RWPE2 (cell line): ENCODE measurements at regions not wholly inside any gene's neighbourhood (a gene's known extent, or its start where the extent isn't known, plus 50 kb on each side); places are given as distances from the start of the nearest gene placed in this dataset.

Experiments
- ATAC-seq: fragments of 200-7000 bp; cut with Tn5 transposase; 3 replicates; pipeline ENCODE4 v1.9.1; 2021; ENCODE audit warnings: low read depth
- DNase-seq: peaks from one replicate; pipeline ENCODE4 v3.0.0-alpha.2; 2020; ENCODE audit warnings: low spot score
- H3K27ac ChIP-seq: fragments of 450-650 bp; 2 replicates; pipeline ENCODE4 v1.5.1; 2017; ENCODE audit warnings: mild to moderate bottlenecking; ENCODE audit not compliant: poor library complexity, severe bottlenecking
- H3K27me3 ChIP-seq: fragments of 250-450 bp; sonication (Bioruptor Pico); 2 replicates; pipeline ENCODE4 v1.5.1; 2021; ENCODE audit warnings: mild to moderate bottlenecking, moderate library complexity; ENCODE audit not compliant: insufficient read depth, poor library complexity, severe bottlenecking
- H3K36me3 ChIP-seq: fragments of 250-450 bp; sonication (Bioruptor Pico); 2 replicates; pipeline ENCODE4 v1.5.1; 2020; ENCODE audit warnings: low read depth, mild to moderate bottlenecking, moderate library complexity
- H3K4me1 ChIP-seq: fragments of 250-450 bp; sonication (Bioruptor Pico); 2 replicates; pipeline ENCODE4 v1.5.1; 2021; ENCODE audit warnings: mild to moderate bottlenecking, moderate library complexity; ENCODE audit not compliant: insufficient read depth, poor library complexity, severe bottlenecking
- H3K4me3 ChIP-seq: fragments of 250-450 bp; sonication (Bioruptor Pico); 2 replicates; pipeline ENCODE4 v1.5.1; 2021; ENCODE audit warnings: mild to moderate bottlenecking, moderate library complexity; ENCODE audit not compliant: severe bottlenecking
- H3K9me3 ChIP-seq: fragments of 250-450 bp; sonication (Bioruptor Pico); 2 replicates; pipeline ENCODE4 v1.5.1; 2021; ENCODE audit warnings: mild to moderate bottlenecking, moderate library complexity; ENCODE audit not compliant: severe bottlenecking
- CTCF ChIP-seq: fragments of 450-650 bp; IDR thresholded peaks from one replicate; pipeline ENCODE4 v1.5.1; 2017; ENCODE audit warnings: mild to moderate bottlenecking, moderate library complexity; ENCODE audit not compliant: poor library complexity, severe bottlenecking

DNA sequence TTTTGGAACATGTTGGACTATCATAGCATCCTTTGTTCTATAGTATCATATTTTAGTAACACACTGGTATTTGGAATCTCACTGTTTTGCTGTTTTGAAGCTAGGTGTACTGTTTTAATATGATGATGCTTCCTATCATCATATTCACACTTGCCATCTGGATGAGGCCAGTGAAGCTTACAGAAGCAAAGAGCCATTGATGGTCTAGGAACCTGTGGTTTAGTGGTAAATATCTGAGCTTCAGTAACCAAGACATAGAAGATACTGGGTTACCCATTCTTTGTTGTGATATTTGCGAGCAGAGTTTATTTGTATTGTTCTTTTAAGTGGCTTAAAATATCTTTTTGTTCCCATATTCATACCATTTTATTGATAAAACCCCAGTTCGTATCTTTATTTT is 304.1 kb downstream of the SATB1 start:
- Histone ChIP-seq H3K9me3 (no peaks in the 10 kb centered on the region), H3K27me3 (no peaks in the 10 kb centered on the region), H3K27ac (no peak overlapping the region), H3K36me3 (no peaks in the 10 kb centered on the region), H3K4me1 (peaks cover 14% of the 10 kb centered on the region), H3K4me3 (no peak overlapping the region)
- no peak for ATAC-seq
- DNase-seq = no peak
- no peak for TF ChIP-seq CTCF

GRCh38 chr3:18119866-18120265 is 305.3 kb downstream of the SATB1 start:
- Histone ChIP-seq H3K4me1 (peaks cover 23% of the 10 kb centered on the region), H3K9me3 (no peaks in the 10 kb centered on the region), H3K27ac (no peak overlapping the region), H3K27me3 (no peaks in the 10 kb centered on the region), H3K4me3 (no peak overlapping the region), H3K36me3 (no peaks in the 10 kb centered on the region)
- ATAC-seq = no peak
- no peak for DNase-seq
- no peak for TF ChIP-seq CTCF

DNA sequence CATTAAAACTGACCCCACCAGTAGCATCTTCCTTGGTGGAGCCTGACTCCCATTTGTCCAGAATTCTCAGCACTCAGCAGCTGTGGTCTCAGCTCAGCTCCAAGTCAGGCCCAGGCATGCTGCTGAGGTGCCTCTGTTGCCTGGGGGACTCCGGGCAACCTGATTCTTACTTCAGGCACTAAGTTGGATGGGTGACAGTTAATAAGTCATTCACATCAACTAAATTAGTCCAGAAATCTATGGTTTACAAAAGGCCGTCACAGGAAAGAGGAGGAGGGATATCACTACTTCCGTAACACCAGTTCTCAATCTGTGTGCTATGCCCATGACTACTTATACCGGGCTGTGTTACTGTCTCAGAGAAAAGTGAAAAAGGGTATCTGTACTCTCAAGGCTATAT is 310.2 kb downstream of the SATB1 start:
- peaks cover 22% of the 10 kb centered on the region for H3K4me1 ChIP-seq
- no peak overlapping the region for H3K27ac ChIP-seq
- no peak for TF ChIP-seq CTCF
- H3K36me3 ChIP-seq = no peaks in the 10 kb centered on the region
- no peak for DNase-seq
- no peak overlapping the region for H3K4me3 ChIP-seq
- no peaks in the 10 kb centered on the region for H3K27me3 ChIP-seq
- peak; percentile 89 for ATAC-seq
- no peaks in the 10 kb centered on the region for H3K9me3 ChIP-seq

- H3K4me1 ChIP-seq = peaks cover 22% of the 10 kb centered on the region
- no peak for DNase-seq
- no peaks in the 10 kb centered on the region for H3K27me3 ChIP-seq
- TF ChIP-seq CTCF = no peak
- H3K36me3 ChIP-seq = no peaks in the 10 kb centered on the region
- no peaks in the 10 kb centered on the region for H3K9me3 ChIP-seq
- H3K4me3 ChIP-seq = no peak overlapping the region
- no peak overlapping the region for H3K27ac ChIP-seq
- no peak for ATAC-seq
These were observed 311.7 kb downstream of the SATB1 start for GRCh38 chr3:18113417-18113816.

- TF ChIP-seq CTCF = no peak
- Histone ChIP-seq H3K4me3 (no peak overlapping the region), H3K4me1 (peaks cover 22% of the 10 kb centered on the region), H3K36me3 (no peaks in the 10 kb centered on the region), H3K27ac (no peak overlapping the region), H3K9me3 (no peaks in the 10 kb centered on the region), H3K27me3 (no peaks in the 10 kb centered on the region)
- DNase-seq (no peak), ATAC-seq (no peak)
These were observed 312.3 kb downstream of the SATB1 start for GRCh38 chr3:18112674-18113375.
